GM12874 (cell line): ENCODE measurements at regions not wholly inside any gene's neighbourhood (a gene's known extent, or its start where the extent isn't known, plus 50 kb on each side); places are given as distances from the start of the nearest gene placed in this dataset.

Experiments used
- CTCF ChIP-seq: IDR thresholded peaks from 2 replicates; pipeline ENCODE4 v1.5.1; 2011; ENCODE audit warnings: low read depth, mild to moderate bottlenecking, control low read depth, low read length, moderate library complexity; ENCODE audit not compliant: insufficient read depth

GRCh38 chr10:129397198-129397974, 69.7 kb upstream of the MGMT start:
- no peak for TF ChIP-seq CTCF

GRCh38 chr10:129398711-129399141, 68.3 kb upstream of the MGMT start:
- no peak for TF ChIP-seq CTCF

GRCh38 chr10:129400426-129400825, 66.6 kb upstream of the MGMT start:
- no peak for TF ChIP-seq CTCF

- no peak for TF ChIP-seq CTCF
Measured at GRCh38 chr10:129402459-129402858, 64.6 kb upstream of the MGMT start.

- no peak for TF ChIP-seq CTCF
Measured at GRCh38 chr10:129404091-129404490, 63.0 kb upstream of the MGMT start.

- TF ChIP-seq CTCF, result no peak
Measured at GRCh38 chr10:129405389-129405788, 61.7 kb upstream of the MGMT start.

GRCh38 chr10:129410688-129411392, 56.2 kb upstream of the MGMT start:
- TF ChIP-seq CTCF, result no peak
